Dedifferentiated amniotic fluid mesenchymal stem cell (primary cell): ENCODE measurements at regions not wholly inside any gene's neighbourhood (a gene's known extent, or its start where the extent isn't known, plus 50 kb on each side); places are given as distances from the start of the nearest gene placed in this dataset.

Experiments
- DNase-seq: peaks from one replicate; pipeline ENCODE4 v3.0.0-alpha.2; 2016; ENCODE audit errors: extremely low spot score

- DNase-seq, result peak; percentile 53
These were observed 55.0 kb upstream of the PRDM5 start for GRCh38 chr4:120977435-120977997.

- no peak for DNase-seq
These were observed 50.7 kb upstream of the PRDM5 start for GRCh38 chr4:120973207-120973606.
